ENCODE measurements at regions not wholly inside any gene's neighbourhood (a gene's known extent, or its start where the extent isn't known, plus 50 kb on each side); places are given as distances from the start of the nearest gene placed in this dataset.

- no peaks in the 10 kb centered on the region for H3K4me1 Mint-ChIP-seq
- no peak for TF ChIP-seq CTCF (IDR thresholded peaks at IDR 0.05)
- no peak overlapping the region for H3K27ac Mint-ChIP-seq
- CTCF ChIA-PET: no interaction called here
- peaks cover 4% of the 10 kb centered on the region for H3K9me3 Mint-ChIP-seq
- ATAC-seq (ENCODE audit: low read depth) (no peak), DNase-seq (no peak)
- intact Hi-C loops (cut with micrococcal nuclease): no loop called here
- H3K36me3 Mint-ChIP-seq (ENCODE audit: low read depth): no peaks in the 10 kb centered on the region
- H3K27me3 Mint-ChIP-seq: no peaks in the 10 kb centered on the region
- POLR2A ChIA-PET: no interaction called here
- H3K4me3 Mint-ChIP-seq: no peak overlapping the region
Measured at GRCh38 chr2:15867194-15868171, 72.9 kb upstream of the MYCN start.

GRCh38 chr2:15868186-15868585 is 72.2 kb upstream of the MYCN start:
- DNase-seq: no peak
- intact Hi-C loops (cut with micrococcal nuclease): no loop called here
- Mint-ChIP-seq H3K4me3 (no peak overlapping the region), H3K9me3 (peaks cover 4% of the 10 kb centered on the region), H3K36me3 (ENCODE audit: low read depth) (no peaks in the 10 kb centered on the region), H3K27me3 (no peaks in the 10 kb centered on the region), H3K4me1 (no peaks in the 10 kb centered on the region), H3K27ac (no peak overlapping the region)
- TF ChIP-seq CTCF (IDR thresholded peaks at IDR 0.05): no peak
- no peak for ATAC-seq (ENCODE audit: low read depth)
- ChIA-PET CTCF (no interaction called here), POLR2A (no interaction called here)

GRCh38 chr2:15868704-15869103 is 71.6 kb upstream of the MYCN start:
- TF ChIP-seq CTCF (IDR thresholded peaks at IDR 0.05): no peak
- intact Hi-C loops (cut with micrococcal nuclease): no loop called here
- ChIA-PET POLR2A (no interaction called here), CTCF (no interaction called here)
- H3K4me1 Mint-ChIP-seq: no peaks in the 10 kb centered on the region
- DNase-seq (no peak), ATAC-seq (ENCODE audit: low read depth) (no peak)
- peaks cover 4% of the 10 kb centered on the region for H3K9me3 Mint-ChIP-seq
- H3K27ac Mint-ChIP-seq: no peak overlapping the region
- H3K27me3 Mint-ChIP-seq: no peaks in the 10 kb centered on the region
- H3K4me3 Mint-ChIP-seq: no peak overlapping the region
- no peaks in the 10 kb centered on the region for H3K36me3 Mint-ChIP-seq (ENCODE audit: low read depth)

GRCh38 chr2:15869396-15869795 is 71.0 kb upstream of the MYCN start:
- ChIA-PET POLR2A (no interaction called here), CTCF (no interaction called here)
- TF ChIP-seq CTCF (IDR thresholded peaks at IDR 0.05): no peak
- H3K27ac Mint-ChIP-seq: no peak overlapping the region
- DNase-seq: no peak
- H3K4me3 Mint-ChIP-seq: no peak overlapping the region
- no peaks in the 10 kb centered on the region for H3K27me3 Mint-ChIP-seq
- H3K36me3 Mint-ChIP-seq (ENCODE audit: low read depth): no peaks in the 10 kb centered on the region
- peaks cover 4% of the 10 kb centered on the region for H3K9me3 Mint-ChIP-seq
- no peaks in the 10 kb centered on the region for H3K4me1 Mint-ChIP-seq
- no peak for ATAC-seq (ENCODE audit: low read depth)
- intact Hi-C loops (cut with micrococcal nuclease): no loop called here

- H3K27me3 Mint-ChIP-seq: no peaks in the 10 kb centered on the region
- DNase-seq: no peak
- no peak for TF ChIP-seq CTCF (IDR thresholded peaks at IDR 0.05)
- no peaks in the 10 kb centered on the region for H3K36me3 Mint-ChIP-seq (ENCODE audit: low read depth)
- intact Hi-C loops (cut with micrococcal nuclease): no loop called here
- ATAC-seq (ENCODE audit: low read depth): no peak
- peaks cover 4% of the 10 kb centered on the region for H3K9me3 Mint-ChIP-seq
- no peak overlapping the region for H3K4me3 Mint-ChIP-seq
- ChIA-PET CTCF (no interaction called here), POLR2A (no interaction called here)
- no peaks in the 10 kb centered on the region for H3K4me1 Mint-ChIP-seq
- H3K27ac Mint-ChIP-seq: no peak overlapping the region
Measured at GRCh38 chr2:15869871-15870270, 70.5 kb upstream of the MYCN start.

All from activated B cell treated with CpG ODN at 0.5 μM for 24 hours (primary cell).